ENCODE measurements at regions not wholly inside any gene's neighbourhood (a gene's known extent, or its start where the extent isn't known, plus 50 kb on each side); places are given as distances from the start of the nearest gene placed in this dataset.

- H3K79me2 ChIP-seq (ENCODE audit: insufficient read depth): no peaks in the 10 kb centered on the region
- no peaks in the 10 kb centered on the region for H4K20me1 ChIP-seq (ENCODE audit: insufficient read depth)
- no peaks in the 10 kb centered on the region for H3K9me2 ChIP-seq
- H3K4me1 ChIP-seq (ENCODE audit: control insufficient read depth in 1 of 2, insufficient read depth in 2 of 2, low read depth in 1 of 2, low read length in 1 of 2): peaks cover 0 to 4% of the 10 kb centered on the region in 2 experiments; a peak in 1 of 4 replicates
- no peaks in the 10 kb centered on the region for H3K27me3 ChIP-seq (ENCODE audit: insufficient read depth)
- ChIA-PET CTCF (interaction anchor here (0.9 to 1.3 kb wide), 2 partner anchors 10 to 812 kb away, joined by 3 read pairs; no protein-coding TSS in a partner anchor), POLR2A (no interaction called here)
- H3K4me3 ChIP-seq (ENCODE audit: low read depth in 2 of 2, low read length in 1 of 2): no peak overlapping the region
- no peaks in the 10 kb centered on the region for H3K36me3 ChIP-seq (replicated peaks in 1 of 2; ENCODE audit: control insufficient read depth in 1 of 2, insufficient read depth in 2 of 2, low read length in 1 of 2)
- 76% methylated on average over 14 of the region's 14 CpGs for WGBS (ENCODE audit: low lambda C conversion rate)
- H3K9me3 ChIP-seq: no peaks in the 10 kb centered on the region
- no peak for DNase-seq
- H3F3A ChIP-seq (replicated peaks; ENCODE audit: insufficient read depth): no peaks in the 10 kb centered on the region
- no peak overlapping the region for H2AFZ ChIP-seq (ENCODE audit: low read depth)
- H3K27ac ChIP-seq (ENCODE audit: low read depth in 2 of 2, low read length in 1 of 2): no peak overlapping the region
- no peak overlapping the region for H3K9ac ChIP-seq
- no peak overlapping the region for H3K4me2 ChIP-seq
- TF ChIP-seq RCOR1 (IDR thresholded peaks at IDR 0.05; ENCODE audit: low read length) (no peak), CTCF (IDR thresholded peaks at IDR 0.05) (no peak), TCF12 (IDR thresholded peaks at IDR 0.05) (no peak), RXRA (IDR thresholded peaks at IDR 0.05; ENCODE audit: borderline replicate concordance, low read depth) (no peak), NRF1 (IDR thresholded peaks at IDR 0.05; ENCODE audit: low read depth, low read length) (no peak), GATA2 (CRISPR knock-in tag; IDR thresholded peaks at IDR 0.05) (no peak), JUND (IDR thresholded peaks at IDR 0.05) (no peak), ELF1 (IDR thresholded peaks at IDR 0.05) (no peak), FOXJ3 (CRISPR knock-in tag; IDR thresholded peaks at IDR 0.05) (no peak), EP300 (IDR thresholded peaks at IDR 0.05; ENCODE audit: borderline replicate concordance in 1 of 2, low read depth in 1 of 2, low read length in 1 of 2) (no peak), NFIC (IDR thresholded peaks at IDR 0.05; ENCODE audit: borderline replicate concordance) (no peak), FOSL2 (IDR thresholded peaks at IDR 0.05; ENCODE audit: borderline replicate concordance, low read depth) (no peak), MEF2A (IDR thresholded peaks at IDR 0.05; ENCODE audit: borderline replicate concordance, low read depth) (no peak)
- TF ChIP-seq, protein P1, sequence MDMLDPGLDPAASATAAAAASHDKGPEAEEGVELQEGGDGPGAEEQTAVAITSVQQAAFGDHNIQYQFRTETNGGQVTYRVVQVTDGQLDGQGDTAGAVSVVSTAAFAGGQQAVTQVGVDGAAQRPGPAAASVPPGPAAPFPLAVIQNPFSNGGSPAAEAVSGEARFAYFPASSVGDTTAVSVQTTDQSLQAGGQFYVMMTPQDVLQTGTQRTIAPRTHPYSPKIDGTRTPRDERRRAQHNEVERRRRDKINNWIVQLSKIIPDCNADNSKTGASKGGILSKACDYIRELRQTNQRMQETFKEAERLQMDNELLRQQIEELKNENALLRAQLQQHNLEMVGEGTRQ (IDR thresholded peaks at IDR 0.05; ENCODE audit: borderline replicate concordance, low read depth, low read length): no peak
- TF ChIP-seq, protein P2, sequence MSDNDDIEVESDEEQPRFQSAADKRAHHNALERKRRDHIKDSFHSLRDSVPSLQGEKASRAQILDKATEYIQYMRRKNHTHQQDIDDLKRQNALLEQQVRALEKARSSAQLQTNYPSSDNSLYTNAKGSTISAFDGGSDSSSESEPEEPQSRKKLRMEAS (IDR thresholded peaks at IDR 0.05; ENCODE audit: low read depth): no peak
These were observed 95.9 kb upstream of the ZFHX3 start for GRCh38 chr16:73143576-73144422.

DNA sequence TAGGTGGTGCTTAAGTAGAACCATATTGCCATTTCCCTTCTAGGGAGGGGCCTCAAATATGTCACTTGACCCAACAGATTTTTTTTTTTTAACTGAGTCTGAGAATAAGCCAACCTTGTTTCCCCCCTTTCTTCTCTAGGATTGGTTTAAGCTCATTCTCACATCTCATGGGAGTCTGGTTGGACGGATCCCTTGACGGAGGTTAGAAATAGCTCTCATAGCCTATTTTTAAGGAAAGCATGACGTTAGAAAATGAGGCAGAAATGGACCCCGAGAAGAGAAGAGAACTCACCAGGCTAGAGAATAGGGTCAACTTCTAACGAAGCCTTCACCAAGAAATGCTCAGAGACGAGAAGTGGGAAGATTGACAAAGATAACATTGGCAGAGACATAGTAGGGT is 95.1 kb upstream of the ZFHX3 start:
- no peaks in the 10 kb centered on the region for H3K79me2 ChIP-seq (ENCODE audit: insufficient read depth)
- H3K36me3 ChIP-seq (replicated peaks in 1 of 2; ENCODE audit: control insufficient read depth in 1 of 2, insufficient read depth in 2 of 2, low read length in 1 of 2): no peaks in the 10 kb centered on the region
- TF ChIP-seq MEF2A (IDR thresholded peaks at IDR 0.05; ENCODE audit: borderline replicate concordance, low read depth) (no peak), GATA2 (CRISPR knock-in tag; IDR thresholded peaks at IDR 0.05) (no peak), TAF1 (IDR thresholded peaks at IDR 0.05; ENCODE audit: borderline replicate concordance, low read depth, low read length) (no peak), RFX5 (IDR thresholded peaks at IDR 0.05; ENCODE audit: low read length) (no peak), POLR2AphosphoS5 (IDR thresholded peaks at IDR 0.05; ENCODE audit: low read depth, low read length) (no peak), RCOR1 (IDR thresholded peaks at IDR 0.05; ENCODE audit: low read length) (no peak), YY1 (IDR thresholded peaks at IDR 0.05; ENCODE audit: low read depth) (no peak), CTCF (IDR thresholded peaks at IDR 0.05) (no peak), USF1 (IDR thresholded peaks at IDR 0.05; ENCODE audit: borderline replicate concordance, low read depth) (no peak), CHD2 (IDR thresholded peaks at IDR 0.05; ENCODE audit: low read length, partially characterized antibody) (no peak), MXI1 (IDR thresholded peaks at IDR 0.05; ENCODE audit: low read depth, low read length) (no peak), TCF12 (IDR thresholded peaks at IDR 0.05) (no peak), SMC3 (IDR thresholded peaks at IDR 0.05; ENCODE audit: low read depth, low read length) (no peak)
- H3K9me3 ChIP-seq: no peaks in the 10 kb centered on the region
- no peaks in the 10 kb centered on the region for H3K9me2 ChIP-seq
- ChIA-PET POLR2A (no interaction called here), CTCF (interaction anchor here (1.3 kb wide), 1 partner anchor 813 kb away, joined by 3 read pairs; no protein-coding TSS in a partner anchor)
- H3K27me3 ChIP-seq (ENCODE audit: insufficient read depth): no peaks in the 10 kb centered on the region; the same call in 1 of the 2 replicates
- no peak overlapping the region for H3K9ac ChIP-seq
- 92% methylated on average over 6 of the region's 6 CpGs for WGBS (ENCODE audit: low lambda C conversion rate)
- DNase-seq: no peak
- peaks cover 0 to 4% of the 10 kb centered on the region in 2 experiments; a peak in 1 of 4 replicates for H3K4me1 ChIP-seq (ENCODE audit: control insufficient read depth in 1 of 2, insufficient read depth in 2 of 2, low read depth in 1 of 2, low read length in 1 of 2)
- no peaks in the 10 kb centered on the region for H3F3A ChIP-seq (replicated peaks; ENCODE audit: insufficient read depth)
- H3K4me3 ChIP-seq (ENCODE audit: low read depth in 2 of 2, low read length in 1 of 2): no peak overlapping the region
- H3K27ac ChIP-seq (ENCODE audit: low read depth in 2 of 2, low read length in 1 of 2): no peak overlapping the region
- H4K20me1 ChIP-seq (ENCODE audit: insufficient read depth): no peaks in the 10 kb centered on the region
- H2AFZ ChIP-seq (ENCODE audit: low read depth): no peak overlapping the region
- no peak overlapping the region for H3K4me2 ChIP-seq

Data from SK-N-SH (cell line).